Right lobe of liver (tissue), 4 donors: ENCODE measurements at regions not wholly inside any gene's neighbourhood (a gene's known extent, or its start where the extent isn't known, plus 50 kb on each side); places are given as distances from the start of the nearest gene placed in this dataset.

Experiments used
- POLR2A ChIP-seq: fragments of 450-650 bp; IDR thresholded peaks from one replicate; pipeline ENCODE4 v1.6.1; 2017; ENCODE audit warnings: antibody characterized with exemption, mild to moderate bottlenecking
- TF ChIP-seq, protein P1 (sequence below), 4 donors: fragments of 200-600 bp in 3 of 4; fragments of 450-650 bp in 1 of 4; IDR thresholded peaks; one replicate each; pipeline versions ENCODE4 v1.5.1 to v1.8.0; 2016 to 2022; ENCODE audit warnings: antibody characterized with exemption in 4 of 4, mild to moderate bottlenecking in 2 of 4
- donor health status: DM: no; HTN: no; CAD: no.
- donor health status: DM: no; HTN: no; CAD: no.
- donor health status: DM: no; HTN: yes; CAD: no.

DNA sequence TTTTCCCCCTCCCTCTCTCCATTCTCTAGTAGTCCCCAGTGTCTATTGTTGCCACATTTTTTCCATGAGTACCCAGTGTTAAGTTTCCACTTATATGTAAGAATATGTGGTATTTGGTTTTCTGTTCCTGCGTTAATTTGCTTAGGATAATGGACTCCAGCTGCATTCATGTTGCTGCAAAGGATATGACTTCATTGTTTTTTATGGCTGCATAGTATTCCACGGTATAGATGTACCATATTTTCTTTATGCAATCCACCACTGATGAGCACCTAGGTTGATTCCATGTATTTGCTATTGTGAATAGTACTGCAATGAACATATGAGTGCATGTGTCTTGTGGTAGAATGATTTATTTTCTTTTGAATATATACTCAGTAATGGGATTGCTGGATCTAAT is 77.4 kb upstream of the MEGF10 start:
- TF ChIP-seq, protein P1, sequence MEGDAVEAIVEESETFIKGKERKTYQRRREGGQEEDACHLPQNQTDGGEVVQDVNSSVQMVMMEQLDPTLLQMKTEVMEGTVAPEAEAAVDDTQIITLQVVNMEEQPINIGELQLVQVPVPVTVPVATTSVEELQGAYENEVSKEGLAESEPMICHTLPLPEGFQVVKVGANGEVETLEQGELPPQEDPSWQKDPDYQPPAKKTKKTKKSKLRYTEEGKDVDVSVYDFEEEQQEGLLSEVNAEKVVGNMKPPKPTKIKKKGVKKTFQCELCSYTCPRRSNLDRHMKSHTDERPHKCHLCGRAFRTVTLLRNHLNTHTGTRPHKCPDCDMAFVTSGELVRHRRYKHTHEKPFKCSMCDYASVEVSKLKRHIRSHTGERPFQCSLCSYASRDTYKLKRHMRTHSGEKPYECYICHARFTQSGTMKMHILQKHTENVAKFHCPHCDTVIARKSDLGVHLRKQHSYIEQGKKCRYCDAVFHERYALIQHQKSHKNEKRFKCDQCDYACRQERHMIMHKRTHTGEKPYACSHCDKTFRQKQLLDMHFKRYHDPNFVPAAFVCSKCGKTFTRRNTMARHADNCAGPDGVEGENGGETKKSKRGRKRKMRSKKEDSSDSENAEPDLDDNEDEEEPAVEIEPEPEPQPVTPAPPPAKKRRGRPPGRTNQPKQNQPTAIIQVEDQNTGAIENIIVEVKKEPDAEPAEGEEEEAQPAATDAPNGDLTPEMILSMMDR (IDR thresholded peaks at IDR 0.05), result no peak
- no peak for TF ChIP-seq POLR2A
